Peyer's patch (tissue), 4 donors: ENCODE measurements at regions not wholly inside any gene's neighbourhood (a gene's known extent, or its start where the extent isn't known, plus 50 kb on each side); places are given as distances from the start of the nearest gene placed in this dataset.
A peak's percentile ranks its signal among the peaks of the same experiment; 100 is the strongest.

Experiments
- DNase-seq, 3 donors: peaks; one replicate each; pipeline ENCODE4 v3.0.0-alpha.2; 2017 to 2019
- H3K27ac ChIP-seq, 4 donors: fragments of 200-600 bp; sonication (generic); one replicate each; pipeline ENCODE4 v1.5.1; 2016 to 2019
- H3K27me3 ChIP-seq, 2 donors: fragments of 200-600 bp; sonication (generic); one replicate each; pipeline ENCODE4 v1.5.1; 2019
- H3K36me3 ChIP-seq, 3 donors: fragments of 200-600 bp; sonication (generic); one replicate each; pipeline ENCODE4 v1.5.1; 2016 to 2019
- H3K4me1 ChIP-seq, 4 donors: fragments of 200-600 bp; sonication (generic); one replicate each; pipeline ENCODE4 v1.5.1; 2016 to 2019
- H3K4me3 ChIP-seq, 4 donors: fragments of 200-600 bp; sonication (generic); 1 replicate in 3 of 4; 2 replicates in 1 of 4; pipeline ENCODE4 v1.5.1; 2016 to 2019; ENCODE audit warnings: mild to moderate bottlenecking in 1 of 4
- H3K9me3 ChIP-seq, 4 donors: fragments of 200-600 bp; sonication (generic); one replicate each; pipeline ENCODE4 v1.5.1; 2016 to 2019; ENCODE audit warnings: mild to moderate bottlenecking in 1 of 4
- CTCF ChIP-seq, 6 experiments: fragments of 450-650 bp in 4 of 6; fragments of 200-600 bp in 2 of 6; sonication (generic) in 1 of 6; IDR thresholded peaks; one replicate each; pipeline ENCODE4 v1.5.1; 2017 to 2019; ENCODE audit warnings: antibody characterized with exemption in 6 of 6, mild to moderate bottlenecking in 3 of 6, moderate library complexity in 1 of 6
- POLR2A ChIP-seq, 2 donors: fragments of 450-650 bp; IDR thresholded peaks; one replicate each; pipeline ENCODE4 v1.5.1; 2017; ENCODE audit warnings: antibody characterized with exemption in 2 of 2, mild to moderate bottlenecking in 2 of 2, moderate library complexity in 2 of 2

GRCh38 chr1:48076017-48076416 is 78.8 kb upstream of the TRABD2B start:
- H3K36me3 ChIP-seq, result no peaks in the 10 kb centered on the region
- H3K27me3 ChIP-seq, result no peaks in the 10 kb centered on the region
- no peaks in the 10 kb centered on the region for H3K9me3 ChIP-seq
- no peak overlapping the region for H3K27ac ChIP-seq
- no peak for TF ChIP-seq POLR2A (IDR thresholded peaks at IDR 0.05)
- peaks cover 0 to 15% (median 0%) of the 10 kb centered on the region in 4 donors for H3K4me1 ChIP-seq
- no peak for DNase-seq
- H3K4me3 ChIP-seq, result no peak overlapping the region

- no peak overlapping the region for H3K4me3 ChIP-seq
- TF ChIP-seq POLR2A (IDR thresholded peaks at IDR 0.05), result no peak
- TF ChIP-seq CTCF (IDR thresholded peaks at IDR 0.05), result no peak
- no peak overlapping the region for H3K27ac ChIP-seq
- no peaks in the 10 kb centered on the region for H3K27me3 ChIP-seq
- DNase-seq, result no peak
- peaks cover 0 to 18% (median 0%) of the 10 kb centered on the region in 4 donors for H3K4me1 ChIP-seq
- H3K9me3 ChIP-seq, result no peaks in the 10 kb centered on the region
- H3K36me3 ChIP-seq, result no peaks in the 10 kb centered on the region
These were observed 76.8 kb upstream of the TRABD2B start for GRCh38 chr1:48073798-48074530.

- Histone ChIP-seq H3K27ac (no peak overlapping the region), H3K4me1 (peaks cover 0 to 12% (median 0%) of the 10 kb centered on the region in 4 donors), H3K4me3 (no peak overlapping the region), H3K27me3 (no peaks in the 10 kb centered on the region), H3K36me3 (no peaks in the 10 kb centered on the region), H3K9me3 (no peaks in the 10 kb centered on the region)
- TF ChIP-seq POLR2A (IDR thresholded peaks at IDR 0.05), result no peak
- no peak for TF ChIP-seq CTCF (IDR thresholded peaks at IDR 0.05)
- DNase-seq, result no peak
These were observed 74.3 kb upstream of the TRABD2B start for GRCh38 chr1:48071513-48071912.

GRCh38 chr1:48070396-48070750 is 73.2 kb upstream of the TRABD2B start:
- H3K4me3 ChIP-seq, result no peak overlapping the region
- H3K27me3 ChIP-seq, result no peaks in the 10 kb centered on the region
- no peaks in the 10 kb centered on the region for H3K9me3 ChIP-seq
- no peaks in the 10 kb centered on the region for H3K36me3 ChIP-seq
- peaks cover 0 to 12% (median 0%) of the 10 kb centered on the region in 4 donors for H3K4me1 ChIP-seq
- TF ChIP-seq POLR2A (IDR thresholded peaks at IDR 0.05) (no peak), CTCF (IDR thresholded peaks at IDR 0.05) (no peak)
- DNase-seq, result no peak
- peak overlapping the region in 3 of 4 donors; percentile 35 to 67 (median 41) for H3K27ac ChIP-seq

GRCh38 chr1:48069662-48070395 is 72.6 kb upstream of the TRABD2B start:
- TF ChIP-seq POLR2A (IDR thresholded peaks at IDR 0.05) (no peak), CTCF (IDR thresholded peaks at IDR 0.05) (no peak)
- H3K27me3 ChIP-seq, result no peaks in the 10 kb centered on the region
- H3K9me3 ChIP-seq, result no peaks in the 10 kb centered on the region
- peak in 1 of 3 donors; percentile 71 for DNase-seq
- H3K4me1 ChIP-seq, result peaks cover 0 to 12% (median 0%) of the 10 kb centered on the region in 4 donors
- peak overlapping the region in 3 of 4 donors; percentile 35 to 67 (median 41) for H3K27ac ChIP-seq
- H3K36me3 ChIP-seq, result no peaks in the 10 kb centered on the region
- H3K4me3 ChIP-seq, result no peak overlapping the region

GRCh38 chr1:48068206-48068605 is 71.0 kb upstream of the TRABD2B start:
- H3K27me3 ChIP-seq, result no peaks in the 10 kb centered on the region
- H3K36me3 ChIP-seq, result no peaks in the 10 kb centered on the region
- peaks cover 0 to 12% (median 0%) of the 10 kb centered on the region in 4 donors for H3K4me1 ChIP-seq
- no peak overlapping the region for H3K27ac ChIP-seq
- H3K9me3 ChIP-seq, result no peaks in the 10 kb centered on the region
- H3K4me3 ChIP-seq, result no peak overlapping the region
- no peak for TF ChIP-seq POLR2A (IDR thresholded peaks at IDR 0.05)
- TF ChIP-seq CTCF (IDR thresholded peaks at IDR 0.05), result no peak
- no peak for DNase-seq
